CD1c-positive myeloid dendritic cell (primary cell): ENCODE measurements at regions not wholly inside any gene's neighbourhood (a gene's known extent, or its start where the extent isn't known, plus 50 kb on each side); places are given as distances from the start of the nearest gene placed in this dataset.
"Not testable (repeated sequence)": the region's sequence is repeated elsewhere in the genome, so short reads cannot be mapped to it uniquely, and the experiment has no call there.

Experiments
- DNase-seq: peaks from one replicate; pipeline ENCODE4 v3.0.0-alpha.2; 2016; ENCODE audit errors: extremely low spot score

DNA sequence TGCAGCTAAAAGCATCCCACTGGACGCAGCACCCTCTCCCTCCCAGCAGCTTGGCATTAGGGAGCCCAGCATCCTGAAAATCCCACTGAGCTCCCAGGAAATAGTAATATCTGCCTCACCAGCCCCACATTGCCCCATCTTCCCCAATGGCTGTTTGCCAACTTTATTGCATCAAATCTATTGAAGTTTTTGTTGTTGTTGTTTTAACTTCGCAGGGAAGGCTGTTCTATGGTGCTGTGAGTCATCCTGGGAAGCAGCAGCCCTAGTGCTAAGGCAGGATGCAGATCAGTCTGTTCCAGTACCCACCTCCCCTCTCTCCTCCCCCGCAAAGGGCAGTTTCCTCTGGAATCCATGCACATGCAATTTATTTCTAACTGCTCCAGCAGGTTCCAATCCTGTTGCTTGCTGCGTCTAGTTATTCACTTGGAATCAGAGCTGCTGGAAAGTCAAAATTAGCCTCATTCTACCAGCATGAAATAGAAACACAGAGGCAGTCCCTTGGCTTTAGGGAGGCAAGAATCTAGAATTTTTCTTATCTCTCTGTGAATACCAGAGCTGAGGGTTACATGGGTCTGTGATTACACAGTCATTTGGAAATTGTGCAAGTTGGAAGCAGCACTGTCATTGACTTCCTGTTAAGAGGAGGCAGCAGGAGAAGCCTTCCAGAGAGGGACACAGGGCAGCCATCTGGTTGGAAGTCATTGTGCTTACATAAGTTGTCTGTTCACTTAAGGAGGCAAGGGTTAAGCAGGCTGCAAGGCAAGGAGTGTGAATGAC is 115.9 kb upstream of the CACUL1 start:
- DNase-seq, result peak; percentile 39

DNA sequence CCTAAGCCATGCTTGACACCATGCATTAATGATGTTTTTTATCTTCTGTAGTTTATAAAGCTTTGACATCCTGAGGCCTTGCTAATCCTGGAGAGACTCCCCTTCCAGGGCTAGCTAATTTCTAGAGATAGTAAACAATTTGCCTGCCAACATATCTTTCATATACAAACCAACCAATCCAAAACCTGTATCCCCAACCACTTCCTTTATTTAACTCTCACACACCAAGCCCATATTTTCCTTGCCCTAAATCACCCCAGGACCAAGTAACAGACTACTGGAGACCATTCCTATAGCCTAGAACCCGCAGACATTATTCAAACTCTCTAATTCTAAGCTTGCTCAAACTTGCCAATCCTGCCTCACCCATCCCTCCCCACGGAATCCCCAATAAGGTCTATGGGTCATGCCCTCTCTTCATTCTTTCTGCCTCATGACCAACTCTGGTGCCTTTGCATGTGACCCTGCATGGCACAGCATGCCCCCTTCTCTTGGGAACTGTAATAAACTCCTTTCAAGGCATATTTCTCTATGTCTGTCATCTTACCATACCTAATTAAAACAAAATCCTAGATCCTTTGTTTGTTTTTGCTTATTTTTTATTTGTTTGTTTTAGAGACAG is 116.6 kb upstream of the CACUL1 start:
- no peak for DNase-seq

DNA sequence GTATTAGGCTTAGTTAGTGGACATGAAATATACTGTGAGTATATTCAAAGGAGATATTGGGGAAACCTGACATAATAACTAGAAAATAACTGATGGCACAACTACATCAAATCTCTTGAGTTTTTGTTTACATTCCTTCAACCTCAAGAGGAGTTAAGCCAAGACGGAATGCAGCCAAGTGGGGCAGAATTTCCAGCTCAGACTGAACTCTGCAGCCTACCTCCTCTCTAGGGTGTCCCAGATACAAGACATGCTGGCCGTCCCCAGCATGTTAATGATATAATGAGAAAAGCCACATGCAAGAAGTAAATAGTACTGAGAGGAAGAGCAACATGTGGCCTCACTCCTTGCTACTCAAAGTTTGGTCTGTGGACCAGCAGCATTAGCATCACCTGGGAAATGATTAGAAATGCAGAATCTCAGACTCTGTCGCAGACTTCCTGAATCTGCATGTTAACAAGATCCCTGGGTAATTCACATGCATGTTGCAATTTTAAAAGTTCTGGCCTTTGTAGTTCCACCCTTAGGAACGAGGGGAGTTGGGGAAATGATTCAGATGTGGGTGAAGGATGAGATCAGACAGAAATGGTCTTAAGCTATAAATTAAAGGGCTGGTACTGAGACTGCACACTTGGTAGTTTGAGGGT is 118.4 kb upstream of the CACUL1 start:
- no peak for DNase-seq

DNA sequence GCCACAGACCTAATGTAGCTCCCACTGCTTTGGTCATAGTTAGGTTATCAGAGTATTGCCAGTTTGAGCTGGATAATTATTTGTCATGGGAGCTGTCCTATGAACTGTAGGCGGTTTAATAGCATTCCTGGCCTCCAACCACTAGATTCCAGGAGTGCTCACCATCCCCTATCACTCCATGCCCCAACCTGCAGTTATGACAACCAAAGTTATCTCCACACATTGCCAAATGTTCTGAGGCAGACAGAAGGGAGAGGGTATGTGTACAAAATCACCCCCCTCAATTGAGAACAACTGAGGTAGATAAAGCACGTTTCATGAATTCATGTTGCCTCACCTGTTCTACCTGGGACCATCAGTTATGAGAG is 119.0 kb upstream of the CACUL1 start:
- DNase-seq, result no peak

DNA sequence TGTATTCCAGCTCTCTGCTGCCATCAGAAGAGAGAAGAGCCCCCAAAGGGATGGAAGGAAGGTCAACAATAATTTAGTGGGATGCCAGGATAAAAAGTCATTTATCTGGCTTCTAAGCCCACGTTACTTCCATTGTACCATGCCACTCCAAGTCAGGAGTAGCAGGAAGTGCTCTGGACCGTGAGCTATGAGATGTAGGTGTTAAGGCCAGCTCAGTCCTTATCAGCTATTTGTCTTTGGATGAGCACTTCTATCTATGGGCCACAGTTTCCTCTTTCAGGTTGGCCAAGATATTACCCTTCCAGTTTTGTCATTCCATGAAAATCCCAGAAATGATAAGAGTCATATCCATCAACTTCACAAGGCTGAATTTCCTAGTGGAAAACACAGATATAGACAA is 119.4 kb upstream of the CACUL1 start:
- DNase-seq, result no peak

DNA sequence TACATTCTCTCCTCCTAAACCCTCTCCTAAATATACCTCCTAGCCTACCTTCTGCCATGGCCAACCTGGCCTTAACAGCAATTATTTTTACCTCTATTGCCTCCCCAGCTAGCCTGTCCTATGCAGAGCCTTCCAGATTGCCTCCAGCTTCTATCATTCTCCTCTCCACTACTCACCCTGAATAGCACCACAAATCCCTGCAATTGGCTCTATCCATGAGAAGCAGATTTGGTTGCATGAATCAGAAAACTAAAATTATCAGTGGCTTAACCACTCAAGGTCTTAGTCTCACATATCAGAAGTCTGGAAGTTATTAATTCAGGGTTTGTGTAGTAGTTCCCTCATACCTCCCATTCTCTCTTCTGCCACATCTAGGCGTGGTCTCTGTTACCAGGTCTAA is 120.3 kb upstream of the CACUL1 start:
- DNase-seq, result no peak

DNA sequence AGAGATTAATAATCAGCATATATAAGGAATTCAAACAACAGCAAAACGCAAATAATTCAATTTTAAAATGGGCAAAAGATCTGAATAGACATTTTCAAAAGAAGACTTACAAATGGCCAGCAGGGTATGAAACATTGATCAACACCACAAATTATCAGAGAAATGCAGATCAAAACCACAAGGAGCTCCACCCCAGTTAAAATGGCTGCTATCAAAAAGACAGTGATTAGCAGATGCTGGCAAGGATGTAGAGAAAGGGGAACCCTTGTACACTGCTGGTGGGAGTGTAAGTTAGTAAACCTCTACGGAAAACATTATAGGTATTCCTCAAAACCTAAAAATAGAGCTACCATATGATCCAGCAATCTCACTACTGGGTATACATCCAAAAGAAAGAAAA is 128.0 kb upstream of the CACUL1 start:
- DNase-seq, result no peak

DNA sequence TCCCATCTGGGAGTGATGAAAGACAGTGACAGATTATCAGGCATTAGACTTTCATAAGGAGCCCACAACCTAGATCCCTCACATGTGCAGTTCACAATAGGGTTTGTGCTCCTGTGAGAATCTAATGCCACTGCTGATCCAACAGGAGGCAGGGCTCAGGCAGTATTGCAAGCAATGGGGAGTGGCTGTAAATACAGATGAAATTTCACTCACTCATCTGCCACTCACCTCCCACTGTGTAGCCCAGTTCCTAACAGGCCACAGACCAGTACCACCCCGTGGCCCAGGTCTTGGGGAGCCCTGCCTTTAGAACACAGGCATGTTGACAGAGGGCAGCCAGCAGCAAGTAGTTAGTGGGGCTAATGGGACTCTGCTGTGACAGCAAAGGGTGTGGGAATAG is 137.3 kb upstream of the NANOS1 start:
- DNase-seq, result no peak

DNA sequence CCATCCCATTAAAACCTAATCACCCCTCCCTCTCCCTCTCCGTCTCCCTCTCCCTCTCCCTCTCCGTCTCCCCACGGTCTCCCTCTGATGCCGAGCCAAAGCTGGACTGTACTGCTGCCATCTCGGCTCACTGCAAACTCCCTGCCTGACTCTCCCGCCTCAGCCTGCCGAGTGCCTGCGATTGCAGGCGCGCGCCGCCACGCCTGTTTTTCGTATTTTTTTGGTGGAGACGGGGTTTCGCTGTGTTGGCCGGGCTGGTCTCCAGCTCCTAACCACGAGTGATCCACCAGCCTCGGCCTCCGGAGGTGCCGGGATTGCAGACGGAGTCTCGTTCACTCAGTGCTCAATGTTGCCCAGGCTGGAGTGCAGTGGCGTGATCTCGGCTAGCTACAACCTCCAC is 134.6 kb upstream of the NANOS1 start:
- DNase-seq, result not testable (repeated sequence)

DNA sequence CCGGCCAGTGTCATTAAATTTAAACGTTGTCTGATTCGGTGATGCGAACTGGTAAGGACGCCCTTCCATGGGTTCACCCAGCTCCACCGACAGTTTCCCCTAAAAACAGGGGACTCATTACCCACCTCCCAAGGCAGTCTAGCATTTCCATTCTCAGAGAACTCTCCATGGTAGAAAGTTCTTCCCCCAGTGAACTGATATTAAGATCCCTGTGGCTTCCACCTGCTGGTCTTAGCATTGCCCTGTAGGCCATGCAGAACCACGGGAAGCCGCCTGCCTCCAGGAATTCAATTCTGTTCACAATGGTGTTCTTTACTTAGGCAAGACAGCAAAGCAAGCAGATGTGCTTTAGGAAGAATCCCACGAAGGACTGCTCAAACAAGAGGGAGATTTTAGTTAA is 128.9 kb upstream of the NANOS1 start:
- DNase-seq, result no peak

DNA sequence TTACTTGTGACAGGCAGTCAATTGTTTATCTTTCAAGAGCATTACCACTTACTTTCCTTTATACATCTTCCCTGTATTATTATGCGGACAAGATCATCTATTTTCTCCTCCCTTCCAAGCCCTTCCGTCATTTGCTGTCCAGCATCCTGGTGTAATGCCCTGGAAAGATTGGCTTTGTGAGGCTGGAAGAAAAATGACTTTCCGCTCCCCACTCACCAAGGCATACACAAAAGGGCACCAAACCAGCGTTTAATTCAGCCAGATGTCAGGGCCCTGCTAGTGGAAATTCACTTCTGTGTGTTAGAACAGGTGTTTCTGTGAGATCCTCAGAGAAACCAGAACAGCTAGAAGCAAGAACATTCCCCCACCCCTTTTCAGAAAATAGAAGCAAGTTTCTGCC is 128.1 kb upstream of the NANOS1 start:
- DNase-seq, result no peak

DNA sequence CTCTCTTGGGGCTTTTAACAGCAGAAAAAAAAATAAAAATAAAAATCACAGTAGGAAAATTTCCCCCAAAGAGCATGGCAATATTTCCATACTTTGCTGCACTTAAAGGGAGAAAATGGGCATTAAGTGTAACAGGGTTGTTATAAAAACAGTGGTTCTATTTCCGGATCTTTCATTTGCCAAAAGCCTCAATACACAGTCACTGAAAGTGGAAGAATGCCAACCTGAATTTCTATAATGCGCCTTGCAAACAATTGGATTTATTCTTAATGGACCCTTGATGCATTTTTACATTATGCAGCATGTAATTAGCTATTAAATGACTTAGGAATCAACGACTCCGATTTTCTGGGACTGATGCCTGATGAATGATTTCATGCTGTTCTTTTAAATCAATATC is 127.6 kb upstream of the NANOS1 start:
- DNase-seq, result no peak

DNA sequence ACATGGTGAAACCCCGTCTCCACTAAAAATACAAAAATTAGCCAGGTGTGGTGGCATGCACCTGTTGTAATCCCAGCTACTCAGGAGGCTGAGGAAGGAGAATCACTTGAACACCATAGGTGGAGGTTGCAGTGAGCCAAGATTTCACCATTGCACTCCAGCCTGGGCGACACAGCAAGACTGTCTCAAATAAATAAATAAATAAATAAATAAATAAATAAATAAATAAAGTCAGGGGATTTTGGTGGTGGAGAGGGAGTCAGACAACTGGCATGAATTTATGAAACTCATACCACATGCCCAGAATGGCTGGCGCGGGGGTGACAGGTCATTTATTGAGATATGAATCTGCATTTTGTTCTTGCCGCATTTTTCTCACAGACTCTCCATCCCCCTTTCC is 126.9 kb upstream of the NANOS1 start:
- DNase-seq, result not testable (repeated sequence)

DNA sequence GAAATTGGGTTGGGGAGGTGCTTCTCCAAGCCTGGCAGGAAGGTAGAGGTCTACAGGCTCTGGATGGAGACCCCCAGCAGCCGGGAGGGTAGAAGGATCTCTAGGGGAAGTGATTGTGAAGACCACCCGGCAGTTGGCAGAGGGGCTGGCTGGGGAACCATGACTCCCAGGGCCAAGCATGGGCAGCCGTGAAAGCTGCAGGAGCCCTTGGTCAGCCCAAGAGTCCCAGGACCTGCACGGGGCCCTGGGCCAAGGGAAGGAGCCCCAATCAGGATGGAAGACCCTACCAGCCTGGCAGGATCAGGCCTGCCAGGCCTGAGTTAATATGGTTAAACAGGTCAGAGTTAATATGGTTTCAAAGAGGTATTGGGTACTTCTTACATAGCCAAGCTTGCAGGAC is 126.3 kb upstream of the NANOS1 start:
- no peak for DNase-seq

DNA sequence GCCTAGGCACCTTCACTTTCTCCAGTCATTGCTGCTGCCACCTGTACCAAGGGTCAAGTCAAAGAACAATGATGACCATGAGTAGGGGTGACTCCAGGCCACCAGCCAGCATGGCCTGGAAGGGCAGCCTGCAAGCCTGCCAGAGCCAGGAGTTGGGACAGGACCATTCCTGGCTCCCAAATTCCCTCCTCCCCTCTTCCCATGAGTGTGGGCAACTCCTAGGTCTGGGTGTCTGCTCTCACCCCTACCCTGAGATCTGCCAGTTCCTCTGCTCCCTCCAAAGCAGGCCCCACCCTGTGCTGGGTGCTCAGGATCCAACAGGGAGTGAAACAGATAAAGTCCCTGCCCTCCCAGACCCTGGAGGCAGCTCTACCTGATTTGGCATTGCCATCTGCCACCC is 125.8 kb upstream of the NANOS1 start:
- DNase-seq, result no peak

DNA sequence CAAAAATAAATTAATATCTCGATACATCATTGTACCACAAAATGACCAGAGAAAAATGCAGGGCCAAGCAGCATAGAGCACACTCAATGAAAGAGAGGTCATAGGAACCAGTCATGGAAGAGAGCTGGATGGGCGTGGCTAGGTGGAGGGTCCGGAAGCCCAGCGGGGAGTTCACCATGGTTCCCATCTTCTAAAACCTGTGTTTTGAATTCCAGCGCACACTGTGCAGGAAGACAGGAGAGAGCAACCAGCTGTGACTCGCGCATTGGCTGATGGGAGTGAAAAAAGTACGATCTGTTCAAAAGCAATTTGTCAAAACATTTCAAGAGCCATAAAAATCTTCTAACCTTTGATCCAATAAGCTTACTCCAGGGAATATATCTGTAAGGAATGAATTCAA is 125.2 kb upstream of the NANOS1 start:
- DNase-seq, result no peak

DNA sequence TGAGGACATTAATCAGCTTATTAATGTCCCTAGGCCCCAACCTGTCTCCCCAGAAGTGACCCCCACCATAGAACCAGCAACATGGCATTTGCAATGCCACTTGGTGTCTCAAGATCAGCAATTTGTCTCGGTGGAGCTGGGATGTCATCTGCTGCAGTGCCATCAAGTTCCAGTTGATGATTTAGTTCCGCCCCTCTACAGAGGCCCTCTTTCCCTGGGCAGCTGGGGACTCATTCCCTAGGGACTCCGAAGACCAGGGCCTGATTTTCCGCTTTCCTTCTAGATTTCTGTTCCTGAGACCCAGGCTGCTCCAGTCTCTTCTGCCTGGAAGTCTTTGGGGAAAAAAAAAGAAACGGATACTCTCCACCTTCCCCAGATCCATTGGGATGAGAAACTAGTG is 122.5 kb upstream of the NANOS1 start:
- DNase-seq, result no peak

DNA sequence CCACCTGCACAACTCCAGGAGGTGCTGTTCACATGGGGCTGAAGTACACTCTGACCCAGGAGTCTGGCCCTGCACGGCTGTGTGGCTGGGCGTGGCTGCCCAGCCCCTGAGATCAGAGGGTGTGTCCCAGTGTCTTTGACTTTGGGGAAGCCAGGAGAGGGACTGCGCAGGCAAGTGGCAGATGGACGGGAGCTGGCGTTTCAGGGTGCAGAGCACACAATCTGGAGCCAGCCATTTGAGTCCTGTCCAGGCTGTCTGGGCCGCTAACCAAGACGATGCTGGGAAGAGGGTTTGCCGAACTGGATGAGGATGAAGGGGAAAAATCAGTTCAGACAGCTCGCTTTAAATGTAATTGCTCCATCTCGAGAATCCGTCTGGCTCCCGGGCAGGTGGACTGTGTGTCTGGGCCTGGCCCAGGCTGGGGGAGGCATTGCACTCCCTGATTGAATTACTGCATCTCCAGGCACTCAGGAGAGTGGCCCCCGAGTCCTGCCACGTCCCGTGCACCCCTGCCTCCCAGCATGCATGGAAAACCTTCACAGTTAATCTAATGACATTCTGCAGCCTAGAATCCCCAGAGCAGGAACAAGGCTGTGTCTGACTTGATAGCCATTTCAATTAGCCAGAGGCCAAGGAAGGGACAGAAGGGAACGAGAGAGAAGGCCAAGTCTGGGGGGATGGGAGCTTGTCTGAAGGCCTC is 120.8 kb upstream of the NANOS1 start:
- no peak for DNase-seq

DNA sequence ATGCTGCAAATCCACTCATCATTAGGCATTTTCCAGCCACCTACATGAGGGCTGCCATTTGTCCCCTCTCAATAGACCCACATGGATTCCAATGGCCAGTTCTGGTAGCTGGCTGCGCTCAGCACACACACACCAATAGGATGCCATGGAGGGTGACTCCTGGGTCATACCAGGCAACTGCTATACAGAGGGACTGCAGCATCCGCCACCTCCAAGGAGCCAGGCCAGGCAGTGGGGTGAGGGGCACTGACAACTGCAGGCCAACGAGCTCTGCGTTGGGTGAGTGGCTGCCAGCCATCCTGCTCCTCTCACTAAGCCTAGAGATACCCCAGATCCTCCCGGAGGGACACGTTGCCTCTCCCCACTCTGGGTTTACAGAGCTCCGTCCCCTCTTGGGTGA is 118.8 kb upstream of the NANOS1 start:
- DNase-seq, result no peak

DNA sequence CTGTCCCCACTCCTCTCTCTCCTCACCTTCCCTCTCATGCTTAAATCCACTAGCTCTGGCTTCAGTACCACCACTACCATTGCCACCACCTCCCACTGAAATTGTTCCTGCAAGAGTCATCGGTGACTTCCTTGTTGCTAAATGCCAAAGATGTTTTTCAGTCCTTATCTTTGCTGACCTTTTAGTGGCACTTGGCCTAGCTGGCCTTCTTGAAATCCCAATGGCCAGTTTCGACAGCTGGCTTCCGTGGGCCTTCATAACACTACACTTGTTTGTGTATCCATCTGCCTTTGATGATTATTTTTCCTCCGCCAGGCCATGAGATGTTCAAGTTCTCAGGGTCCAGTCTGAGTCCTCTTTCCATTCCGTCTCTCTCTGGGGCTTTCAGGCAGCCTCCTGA is 118.2 kb upstream of the NANOS1 start:
- DNase-seq, result no peak

DNA sequence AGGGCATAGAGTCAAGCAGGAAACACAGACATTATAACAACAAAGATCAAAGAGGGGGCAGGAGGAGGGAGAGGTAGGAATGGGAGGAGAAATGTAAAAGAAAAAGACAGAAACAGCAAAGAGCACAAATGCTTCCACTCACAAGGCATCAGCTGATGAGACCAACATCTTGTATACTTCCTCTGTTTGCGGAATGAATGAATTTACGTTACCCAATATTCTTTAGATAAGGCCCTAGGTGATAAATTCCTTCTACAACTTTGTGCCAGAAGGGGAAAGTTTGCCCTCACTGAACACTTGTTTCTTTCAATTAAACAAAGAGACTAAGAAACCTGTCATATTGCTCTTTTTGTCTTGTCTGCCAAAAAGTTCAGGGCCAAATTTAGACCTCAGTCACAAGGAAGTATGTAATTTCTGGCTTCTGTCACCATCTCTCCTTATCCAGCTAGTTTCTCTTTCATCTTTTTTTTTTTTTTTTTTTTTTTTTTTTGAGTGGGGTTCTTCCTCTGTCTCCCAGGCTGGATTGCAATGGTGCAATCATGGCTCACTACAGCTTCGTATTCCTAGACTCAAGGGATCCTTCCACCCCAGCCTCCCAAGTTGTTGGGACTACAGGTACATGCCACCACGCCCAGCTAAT is 116.4 kb upstream of the NANOS1 start:
- no peak for DNase-seq

DNA sequence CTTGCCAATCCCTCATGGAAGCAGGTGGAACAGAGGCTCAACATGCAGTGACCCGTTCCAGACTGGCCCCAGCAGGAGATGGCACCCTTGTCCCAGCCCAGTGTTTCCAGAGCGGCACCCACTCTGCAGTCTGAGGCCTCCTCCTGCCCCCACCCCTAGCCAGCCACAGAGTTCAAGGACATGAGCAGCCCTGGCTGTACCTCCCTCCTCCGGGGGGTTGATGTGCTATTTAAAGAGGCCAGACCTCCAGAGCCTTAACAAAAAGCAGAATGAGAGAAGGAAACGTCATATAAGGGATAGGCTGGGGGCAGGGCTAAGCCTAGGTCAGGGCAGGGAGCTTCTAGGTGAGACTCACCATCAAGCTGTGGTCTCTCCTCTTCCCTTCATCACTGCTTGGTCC is 115.7 kb upstream of the NANOS1 start:
- no peak for DNase-seq
